MM.1S (cell line): ENCODE measurements at regions not wholly inside any gene's neighbourhood (a gene's known extent, or its start where the extent isn't known, plus 50 kb on each side); places are given as distances from the start of the nearest gene placed in this dataset.

Experiments
- CTCF ChIP-seq: fragments of 300-600 bp; sonication (generic); IDR thresholded peaks from 2 replicates; pipeline ENCODE4 v1.5.1; 2016; ENCODE audit warnings: antibody characterized with exemption, low read length, mixed read lengths
- EZH2phosphoT487 ChIP-seq: fragments of 300-600 bp; sonication (generic); IDR thresholded peaks from 2 replicates; pipeline ENCODE4 v1.6.1; 2018; ENCODE audit warnings: antibody characterized with exemption, low read length

- TF ChIP-seq CTCF, result no peak
- TF ChIP-seq EZH2phosphoT487, result no peak
Measured at GRCh38 chr13:50286324-50286723, 271.1 kb downstream of the KCNRG start.
